ENCODE measurements at regions not wholly inside any gene's neighbourhood (a gene's known extent, or its start where the extent isn't known, plus 50 kb on each side); places are given as distances from the start of the nearest gene placed in this dataset.
A peak's percentile ranks its signal among the peaks of the same experiment; 100 is the strongest.

DNA sequence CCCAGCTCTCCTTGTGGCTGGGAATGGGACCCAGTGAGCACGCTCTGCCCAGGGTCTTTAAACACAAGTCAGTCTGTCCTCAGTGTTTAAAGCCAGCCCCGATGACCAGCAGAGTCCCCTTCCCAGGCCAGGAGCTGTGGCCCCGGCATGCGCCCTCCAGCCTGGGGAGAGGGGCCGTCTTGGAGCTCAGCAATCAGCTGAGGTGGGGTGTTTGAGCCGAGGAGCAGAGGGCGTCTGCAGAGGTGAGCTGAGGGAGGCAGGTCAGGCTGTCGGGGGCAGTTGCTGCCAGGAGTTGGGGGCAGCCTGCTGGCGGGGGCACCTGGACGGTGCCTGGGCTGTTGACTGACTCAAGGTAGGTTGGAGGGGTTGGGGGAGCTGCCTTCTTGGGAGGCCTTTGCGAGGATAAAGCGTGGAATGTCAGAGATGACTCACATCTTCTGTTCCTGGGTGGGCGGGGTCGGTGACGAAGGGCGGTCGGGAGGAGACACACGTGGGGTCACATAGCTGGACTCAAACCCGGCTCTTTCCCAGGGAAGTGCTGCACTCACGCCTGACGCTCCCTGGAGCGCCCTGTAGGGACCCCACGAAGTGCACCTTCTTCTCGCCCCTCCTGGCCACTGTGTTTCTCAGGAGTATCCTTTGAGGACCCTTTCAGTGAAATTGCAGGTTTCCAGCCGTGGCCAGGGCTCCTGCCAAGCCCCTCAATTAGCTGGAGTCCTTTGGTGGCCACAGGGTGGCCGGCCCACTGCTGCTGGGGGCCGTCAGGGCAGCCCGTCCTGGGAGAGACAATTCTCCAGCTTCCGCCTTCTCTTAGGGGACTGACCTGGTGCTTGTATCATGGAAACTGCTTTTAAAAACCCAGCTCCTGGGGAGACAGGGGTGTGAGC lies 86.2 kb downstream of the SIK1 start:
- Histone ChIP-seq H3K27me3 (no peaks in the 10 kb centered on the region), H3K9me3 (no peaks in the 10 kb centered on the region), H3K27ac (no peak overlapping the region), H3K4me1 (peaks cover 0 to 25% of the 10 kb centered on the region in 2 donors), H3K4me3 (no peak overlapping the region), H3K36me3 (no peaks in the 10 kb centered on the region)
- no peak for DNase-seq
- TF ChIP-seq, protein P1, sequence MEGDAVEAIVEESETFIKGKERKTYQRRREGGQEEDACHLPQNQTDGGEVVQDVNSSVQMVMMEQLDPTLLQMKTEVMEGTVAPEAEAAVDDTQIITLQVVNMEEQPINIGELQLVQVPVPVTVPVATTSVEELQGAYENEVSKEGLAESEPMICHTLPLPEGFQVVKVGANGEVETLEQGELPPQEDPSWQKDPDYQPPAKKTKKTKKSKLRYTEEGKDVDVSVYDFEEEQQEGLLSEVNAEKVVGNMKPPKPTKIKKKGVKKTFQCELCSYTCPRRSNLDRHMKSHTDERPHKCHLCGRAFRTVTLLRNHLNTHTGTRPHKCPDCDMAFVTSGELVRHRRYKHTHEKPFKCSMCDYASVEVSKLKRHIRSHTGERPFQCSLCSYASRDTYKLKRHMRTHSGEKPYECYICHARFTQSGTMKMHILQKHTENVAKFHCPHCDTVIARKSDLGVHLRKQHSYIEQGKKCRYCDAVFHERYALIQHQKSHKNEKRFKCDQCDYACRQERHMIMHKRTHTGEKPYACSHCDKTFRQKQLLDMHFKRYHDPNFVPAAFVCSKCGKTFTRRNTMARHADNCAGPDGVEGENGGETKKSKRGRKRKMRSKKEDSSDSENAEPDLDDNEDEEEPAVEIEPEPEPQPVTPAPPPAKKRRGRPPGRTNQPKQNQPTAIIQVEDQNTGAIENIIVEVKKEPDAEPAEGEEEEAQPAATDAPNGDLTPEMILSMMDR (IDR thresholded peaks at IDR 0.05) = no peak
- intact Hi-C loops (cut with DNase I) = no loop called here
- no peak for ATAC-seq

DNA sequence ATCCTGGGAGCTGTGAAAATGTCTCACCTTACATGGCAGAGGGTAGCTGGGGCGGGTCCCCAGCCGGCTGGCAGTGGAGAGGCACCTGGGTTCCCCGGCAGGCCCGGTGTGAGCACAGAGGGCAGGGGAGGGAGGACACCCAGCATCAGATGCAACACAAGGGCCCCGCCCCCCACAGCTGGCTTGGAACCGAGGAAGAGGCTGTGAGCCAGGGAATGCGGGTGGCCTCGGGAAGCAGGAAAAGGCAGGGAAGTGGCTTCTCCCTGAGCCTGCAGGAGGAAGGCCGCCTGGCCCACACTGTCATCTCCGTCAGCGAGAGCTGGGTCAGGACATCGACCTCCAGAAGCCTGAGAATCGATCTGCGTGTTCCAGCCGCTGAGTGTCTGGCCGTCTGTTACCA lies 87.3 kb downstream of the SIK1 start:
- Histone ChIP-seq H3K36me3 (no peaks in the 10 kb centered on the region), H3K27ac (no peak overlapping the region), H3K4me1 (peaks cover 0 to 14% of the 10 kb centered on the region in 2 donors), H3K4me3 (no peak overlapping the region), H3K9me3 (no peaks in the 10 kb centered on the region), H3K27me3 (no peaks in the 10 kb centered on the region)
- intact Hi-C loops (cut with DNase I) = no loop called here
- DNase-seq (no peak), ATAC-seq (no peak)
- TF ChIP-seq, protein P1 (IDR thresholded peaks at IDR 0.05) = no peak

DNA sequence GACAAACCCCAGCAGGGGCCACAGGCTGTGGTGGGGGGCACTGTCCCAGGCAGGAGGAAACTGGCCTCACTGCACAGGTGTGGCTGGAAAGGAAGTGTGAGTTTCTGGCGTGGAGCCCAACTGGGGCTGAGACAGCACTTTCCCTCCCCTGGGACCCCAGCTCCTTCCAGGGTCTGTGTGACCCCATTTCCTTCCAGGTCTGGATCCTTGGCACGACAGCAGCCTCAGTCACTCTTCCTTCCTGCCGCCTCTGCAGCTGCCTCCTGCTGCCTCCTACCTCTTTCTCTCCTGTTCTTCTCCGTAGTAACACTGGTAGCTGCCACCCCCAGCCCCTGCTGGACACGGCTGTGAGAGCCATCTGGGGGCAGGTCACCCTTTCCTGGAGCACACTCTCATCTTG lies 88.0 kb downstream of the SIK1 start:
- Histone ChIP-seq H3K4me3 (no peak overlapping the region), H3K27ac (no peak overlapping the region), H3K36me3 (no peaks in the 10 kb centered on the region), H3K4me1 (peaks cover 0 to 10% of the 10 kb centered on the region in 2 donors), H3K9me3 (no peaks in the 10 kb centered on the region), H3K27me3 (no peaks in the 10 kb centered on the region)
- ATAC-seq = no peak
- DNase-seq = no peak
- intact Hi-C loops (cut with DNase I) = no loop called here
- TF ChIP-seq, protein P1 (IDR thresholded peaks at IDR 0.05) = no peak

DNA sequence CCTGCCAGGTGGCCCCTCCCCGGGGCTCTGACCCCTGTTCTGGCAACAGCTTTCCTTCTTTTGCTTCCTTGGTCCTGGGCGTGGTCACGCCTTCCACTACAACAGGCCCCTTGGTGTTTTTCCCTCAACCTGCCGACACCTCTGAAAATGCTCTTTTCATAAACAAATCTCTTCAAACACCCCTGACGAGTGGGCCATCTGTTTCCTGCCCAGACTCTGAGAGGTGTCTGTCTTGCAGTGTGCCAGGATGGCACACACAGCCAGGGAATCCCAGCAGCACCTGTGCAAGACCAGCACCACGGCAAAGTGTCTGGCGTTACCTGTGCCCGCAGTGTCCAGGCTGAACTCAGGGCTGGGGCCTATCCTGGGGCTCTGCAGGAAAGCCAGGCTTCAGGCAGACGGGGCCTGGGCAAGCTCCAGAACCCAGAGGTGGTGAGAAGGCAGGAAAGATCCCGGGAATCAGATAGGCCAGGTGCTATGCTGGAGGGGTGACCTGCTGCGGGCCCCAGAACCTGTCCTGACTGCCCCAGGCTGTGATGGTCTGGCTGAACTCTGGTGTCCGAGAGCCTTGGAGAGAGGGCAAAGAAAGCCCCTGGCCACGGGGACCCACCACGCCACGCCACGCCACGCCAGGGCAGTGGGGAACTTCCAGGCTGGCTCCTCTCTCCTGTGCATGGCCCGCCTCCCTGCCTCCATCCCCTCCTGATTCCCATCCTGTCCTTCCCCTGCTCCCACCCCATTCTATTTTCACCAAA lies 88.9 kb downstream of the SIK1 start:
- TF ChIP-seq, protein P1 (IDR thresholded peaks at IDR 0.05) = no peak
- intact Hi-C loops (cut with DNase I) = no loop called here
- Histone ChIP-seq H3K4me1 (peaks cover 8 to 16% of the 10 kb centered on the region in 2 donors), H3K27me3 (no peaks in the 10 kb centered on the region), H3K4me3 (no peak overlapping the region), H3K36me3 (no peaks in the 10 kb centered on the region), H3K9me3 (no peaks in the 10 kb centered on the region), H3K27ac (no peak overlapping the region)
- ATAC-seq = no peak
- no peak for DNase-seq

DNA sequence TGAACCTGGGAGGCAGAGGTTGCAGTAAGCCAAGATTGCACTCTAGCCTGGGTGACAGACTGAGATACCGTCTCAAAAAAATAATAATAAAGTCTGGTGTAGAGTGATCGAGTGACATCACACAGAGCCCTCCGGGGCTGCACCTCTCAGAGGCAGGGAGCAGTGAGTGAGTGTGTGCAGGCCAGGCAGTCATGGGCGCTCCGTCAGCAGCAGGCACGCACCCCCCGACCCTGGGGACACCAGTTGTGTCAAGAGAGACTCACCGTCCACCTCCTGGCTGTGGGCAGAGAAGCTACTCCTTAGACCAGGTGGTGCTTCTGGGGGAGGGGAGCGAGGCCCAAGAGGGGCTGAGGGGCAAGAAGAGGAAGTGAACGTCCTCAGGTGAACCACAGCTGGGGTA lies 91.8 kb downstream of the SIK1 start:
- no peak for ATAC-seq
- Histone ChIP-seq H3K4me3 (no peak overlapping the region), H3K4me1 (peaks cover 10 to 20% of the 10 kb centered on the region in 2 donors), H3K27me3 (no peaks in the 10 kb centered on the region), H3K27ac (no peak overlapping the region), H3K36me3 (no peaks in the 10 kb centered on the region), H3K9me3 (no peaks in the 10 kb centered on the region)
- peak in 1 of 4 donors; percentile 61 for DNase-seq
- TF ChIP-seq, protein P1 (IDR thresholded peaks at IDR 0.05) = no peak
- intact Hi-C loops (cut with DNase I) = no loop called here

Measured in left lung (tissue), 4 donors.